ENCODE measurements at regions not wholly inside any gene's neighbourhood (a gene's known extent, or its start where the extent isn't known, plus 50 kb on each side); places are given as distances from the start of the nearest gene placed in this dataset.

GRCh38 chr11:105227363-105227762, 87.8 kb upstream of the CARD18 start:
- ATAC-seq (no peak), DNase-seq (ENCODE audit: low spot score) (no peak)
- no peaks in the 10 kb centered on the region for H3K36me3 Mint-ChIP-seq
- H3K27me3 Mint-ChIP-seq, result peaks cover 5 to 28% of the 10 kb centered on the region in 2 donors
- H3K4me1 Mint-ChIP-seq (ENCODE audit: low read depth in 2 of 2), result no peaks in the 10 kb centered on the region
- H3K9me3 Mint-ChIP-seq, result no peaks in the 10 kb centered on the region
- H3K4me3 Mint-ChIP-seq, result no peak overlapping the region
- H3K27ac Mint-ChIP-seq, result no peak overlapping the region

DNA sequence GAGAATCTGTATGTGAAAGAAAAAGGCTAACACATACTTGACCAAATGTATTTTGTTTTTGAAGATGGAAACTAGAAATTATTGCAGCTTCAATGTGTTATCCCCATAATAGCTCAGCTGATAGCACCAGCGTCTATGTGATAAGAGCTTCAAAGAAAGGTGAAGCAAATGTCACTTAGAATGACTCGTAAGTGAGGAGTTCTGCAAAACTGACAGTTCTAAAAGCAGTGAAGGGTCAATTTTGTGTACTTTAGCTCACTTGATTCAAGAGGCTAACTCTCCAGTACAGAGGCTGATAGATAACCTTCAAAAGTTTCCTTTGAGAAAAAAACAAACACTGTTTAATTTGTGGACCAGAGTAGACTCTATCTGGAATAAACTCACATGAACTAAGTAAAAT, 87.2 kb upstream of the CARD18 start:
- Mint-ChIP-seq H3K36me3 (no peaks in the 10 kb centered on the region), H3K4me1 (ENCODE audit: low read depth in 2 of 2) (no peaks in the 10 kb centered on the region), H3K9me3 (no peaks in the 10 kb centered on the region), H3K4me3 (no peak overlapping the region), H3K27me3 (peaks cover 5 to 28% of the 10 kb centered on the region in 2 donors), H3K27ac (no peak overlapping the region)
- DNase-seq (ENCODE audit: low spot score) (no peak), ATAC-seq (no peak)

- peaks cover 5 to 28% of the 10 kb centered on the region in 2 donors for H3K27me3 Mint-ChIP-seq
- no peaks in the 10 kb centered on the region for H3K4me1 Mint-ChIP-seq (ENCODE audit: low read depth in 2 of 2)
- H3K4me3 Mint-ChIP-seq, result no peak overlapping the region
- DNase-seq (ENCODE audit: low spot score), result no peak
- no peaks in the 10 kb centered on the region for H3K9me3 Mint-ChIP-seq
- H3K27ac Mint-ChIP-seq, result no peak overlapping the region
- ATAC-seq, result no peak
- H3K36me3 Mint-ChIP-seq, result no peaks in the 10 kb centered on the region
Observed at GRCh38 chr11:105226091-105226490, 86.5 kb upstream of the CARD18 start.

- Mint-ChIP-seq H3K4me3 (no peak overlapping the region), H3K36me3 (no peaks in the 10 kb centered on the region), H3K9me3 (no peaks in the 10 kb centered on the region), H3K4me1 (ENCODE audit: low read depth in 2 of 2) (no peaks in the 10 kb centered on the region), H3K27me3 (peaks cover 5 to 21% of the 10 kb centered on the region in 2 donors), H3K27ac (no peak overlapping the region)
- ATAC-seq, result no peak
- no peak for DNase-seq (ENCODE audit: low spot score)
Observed at GRCh38 chr11:105224482-105225253, 85.1 kb upstream of the CARD18 start.

- peaks cover 3 to 10% of the 10 kb centered on the region in 2 donors for H3K27me3 Mint-ChIP-seq
- H3K27ac Mint-ChIP-seq, result no peak overlapping the region
- no peak overlapping the region for H3K4me3 Mint-ChIP-seq
- ATAC-seq (no peak), DNase-seq (ENCODE audit: low spot score) (no peak)
- H3K9me3 Mint-ChIP-seq, result no peaks in the 10 kb centered on the region
- no peaks in the 10 kb centered on the region for H3K36me3 Mint-ChIP-seq
- H3K4me1 Mint-ChIP-seq (ENCODE audit: low read depth in 2 of 2), result no peaks in the 10 kb centered on the region
Observed at GRCh38 chr11:105220121-105220520, 80.6 kb upstream of the CARD18 start.

- no peak overlapping the region for H3K27ac Mint-ChIP-seq
- H3K9me3 Mint-ChIP-seq, result no peaks in the 10 kb centered on the region
- peaks cover 2 to 6% of the 10 kb centered on the region in 2 donors for H3K27me3 Mint-ChIP-seq
- no peak for ATAC-seq
- no peak overlapping the region for H3K4me3 Mint-ChIP-seq
- DNase-seq (ENCODE audit: low spot score), result no peak
- no peaks in the 10 kb centered on the region for H3K4me1 Mint-ChIP-seq (ENCODE audit: low read depth in 2 of 2)
- no peaks in the 10 kb centered on the region for H3K36me3 Mint-ChIP-seq
Observed at GRCh38 chr11:105219670-105220069, 80.1 kb upstream of the CARD18 start.

- no peaks in the 10 kb centered on the region for H3K36me3 Mint-ChIP-seq
- ATAC-seq, result no peak
- no peak overlapping the region for H3K27ac Mint-ChIP-seq
- DNase-seq (ENCODE audit: low spot score), result no peak
- no peaks in the 10 kb centered on the region for H3K4me1 Mint-ChIP-seq (ENCODE audit: low read depth in 2 of 2)
- no peak overlapping the region for H3K4me3 Mint-ChIP-seq
- peaks cover 2 to 5% of the 10 kb centered on the region in 2 donors for H3K27me3 Mint-ChIP-seq
- no peaks in the 10 kb centered on the region for H3K9me3 Mint-ChIP-seq
Observed at GRCh38 chr11:105219269-105219668, 79.7 kb upstream of the CARD18 start.

DNA sequence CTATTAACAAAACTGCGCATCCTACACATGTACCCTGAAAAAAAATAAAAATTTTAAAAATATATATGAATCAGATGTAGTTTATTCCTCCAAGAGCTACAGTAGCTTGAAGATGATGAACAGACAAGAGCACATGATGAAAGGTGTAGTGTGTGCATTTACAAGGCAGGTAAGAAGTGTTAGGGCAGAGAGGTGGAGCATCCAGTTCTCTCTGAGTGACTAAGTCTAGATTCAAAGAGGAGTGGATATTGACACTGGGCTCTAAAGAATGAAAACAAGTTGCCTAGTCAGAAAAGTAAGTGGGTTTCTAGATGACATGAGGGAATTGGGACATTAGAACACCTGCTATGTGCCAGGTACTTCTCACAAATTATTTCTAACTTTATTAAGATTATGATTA, 76.0 kb upstream of the CARD18 start:
- Mint-ChIP-seq H3K27me3 (no peaks in the 10 kb centered on the region), H3K9me3 (no peaks in the 10 kb centered on the region), H3K4me3 (no peak overlapping the region), H3K27ac (no peak overlapping the region), H3K36me3 (no peaks in the 10 kb centered on the region), H3K4me1 (ENCODE audit: low read depth in 2 of 2) (no peaks in the 10 kb centered on the region)
- DNase-seq (ENCODE audit: low spot score) (no peak), ATAC-seq (no peak)

GRCh38 chr11:105211806-105212554, 72.4 kb upstream of the CARD18 start:
- no peak overlapping the region for H3K4me3 Mint-ChIP-seq
- H3K27me3 Mint-ChIP-seq, result no peaks in the 10 kb centered on the region
- H3K4me1 Mint-ChIP-seq (ENCODE audit: low read depth in 2 of 2), result no peaks in the 10 kb centered on the region
- no peaks in the 10 kb centered on the region for H3K36me3 Mint-ChIP-seq
- no peak overlapping the region for H3K27ac Mint-ChIP-seq
- ATAC-seq (no peak), DNase-seq (ENCODE audit: low spot score) (no peak)
- no peaks in the 10 kb centered on the region for H3K9me3 Mint-ChIP-seq

GRCh38 chr11:105208019-105208418, 68.5 kb upstream of the CARD18 start:
- ATAC-seq (peak in 1 of 2 donors; percentile 50), DNase-seq (ENCODE audit: low spot score) (no peak)
- Mint-ChIP-seq H3K4me3 (no peak overlapping the region), H3K9me3 (no peaks in the 10 kb centered on the region), H3K36me3 (no peaks in the 10 kb centered on the region), H3K27ac (no peak overlapping the region), H3K4me1 (ENCODE audit: low read depth in 2 of 2) (no peaks in the 10 kb centered on the region), H3K27me3 (no peaks in the 10 kb centered on the region)

- ATAC-seq (no peak), DNase-seq (ENCODE audit: low spot score) (no peak)
- no peaks in the 10 kb centered on the region for H3K27me3 Mint-ChIP-seq
- H3K27ac Mint-ChIP-seq, result no peak overlapping the region
- H3K4me3 Mint-ChIP-seq, result no peak overlapping the region
- no peaks in the 10 kb centered on the region for H3K4me1 Mint-ChIP-seq (ENCODE audit: low read depth in 2 of 2)
- H3K36me3 Mint-ChIP-seq, result no peaks in the 10 kb centered on the region
- no peaks in the 10 kb centered on the region for H3K9me3 Mint-ChIP-seq
Observed at GRCh38 chr11:105206633-105207032, 67.1 kb upstream of the CARD18 start.

GRCh38 chr11:105204636-105205035, 65.1 kb upstream of the CARD18 start:
- H3K27me3 Mint-ChIP-seq, result no peaks in the 10 kb centered on the region
- no peak for DNase-seq (ENCODE audit: low spot score)
- H3K4me3 Mint-ChIP-seq, result no peak overlapping the region
- H3K9me3 Mint-ChIP-seq, result no peaks in the 10 kb centered on the region
- no peaks in the 10 kb centered on the region for H3K36me3 Mint-ChIP-seq
- no peaks in the 10 kb centered on the region for H3K4me1 Mint-ChIP-seq (ENCODE audit: low read depth in 2 of 2)
- ATAC-seq, result no peak
- no peak overlapping the region for H3K27ac Mint-ChIP-seq

- DNase-seq (ENCODE audit: low spot score) (no peak), ATAC-seq (no peak)
- no peaks in the 10 kb centered on the region for H3K9me3 Mint-ChIP-seq
- H3K27me3 Mint-ChIP-seq, result no peaks in the 10 kb centered on the region
- H3K4me1 Mint-ChIP-seq (ENCODE audit: low read depth in 2 of 2), result no peaks in the 10 kb centered on the region
- no peaks in the 10 kb centered on the region for H3K36me3 Mint-ChIP-seq
- no peak overlapping the region for H3K27ac Mint-ChIP-seq
- no peak overlapping the region for H3K4me3 Mint-ChIP-seq
Observed at GRCh38 chr11:105203569-105204240, 64.1 kb upstream of the CARD18 start.

Data from natural killer cell treated with Interleukin-12 subunit alpha and Interleukin-12 subunit beta and Interleukin-15 and Interleukin-18, amount 100 ng/mL, for 72 hours (primary cell).